K562 (cell line): ENCODE measurements at regions not wholly inside any gene's neighbourhood (a gene's known extent, or its start where the extent isn't known, plus 50 kb on each side); places are given as distances from the start of the nearest gene placed in this dataset.

ENCODE experiments used
- ATAC-seq: fragments of 200-7000 bp; cut with Tn5 transposase; 3 replicates; pipeline ENCODE4 v1.9.1; 2020; ENCODE audit warnings: moderate library complexity
- BruUV-seq: library from RNA; stranded (reverse); fragments of 400-500 nt; replicated peaks from 2 replicates; lab custom pipeline; 2021; lab: Mats Ljungman, UMichigan
- CTCF ChIA-PET: fragments of 300-600 bp; formaldehyde crosslinking; extraction: SDS; loops from one replicate; lab custom pipeline; 2021; ENCODE audit warnings: low intra/inter-chr PET ratio; lab: Yijun Ruan, JAX
- POLR2A ChIA-PET: fragments of 300-600, 350-650 bp; sonication (Branson Sonifier 250); formaldehyde crosslinking; extraction: SDS; loops from one replicate; lab custom pipeline; 2021; ENCODE audit warnings: antibody characterized with exemption, inconsistent platforms; lab: Yijun Ruan, JAX
- DNase-seq, 4 experiments: peaks; one replicate each; pipeline versions ENCODE4 v3.0.0 to v3.0.0-alpha.2; 2011 to 2018; ENCODE audit warnings: low spot score in 3 of 4, mixed read lengths in 3 of 4; ENCODE audit errors: extremely low read depth in 1 of 4
- FAIRE-seq: peaks from 2 replicates; lab custom pipeline; 2011; peaks lifted over from hg19 to GRCh38; lab: Jason Lieb, UNC
- H2AFZ ChIP-seq: 2 replicates; pipeline ENCODE4 v1.6.0; 2011; ENCODE audit warnings: low read depth, low read length, control low read depth, inconsistent platforms
- H3K27ac ChIP-seq: fragments of 200-600 bp; 3 replicates; pipeline ENCODE4 v1.8.0; 2011; ENCODE audit warnings: low read depth, mild to moderate bottlenecking, control low read depth, inconsistent platforms, low read length, moderate library complexity, mixed read lengths; ENCODE audit errors: extremely low read depth
- H3K27me3 ChIP-seq, 2 experiments: fragments of 300-600 bp in 1 of 2; 2 replicates in 1 of 2; 3 replicates in 1 of 2; pipeline versions ENCODE4 v1.6.0 to v1.8.0; 2011; ENCODE audit warnings: inconsistent platforms in 2 of 2, low read length in 2 of 2, mild to moderate bottlenecking in 1 of 2, mixed read lengths in 1 of 2, moderate library complexity in 1 of 2; ENCODE audit not compliant: control insufficient read depth in 2 of 2, insufficient read depth in 2 of 2
- H3K36me3 ChIP-seq: fragments of 300-600 bp; 3 replicates; pipeline ENCODE4 v1.8.0; 2011; ENCODE audit warnings: mild to moderate bottlenecking, low read length, inconsistent platforms; ENCODE audit not compliant: control insufficient read depth, insufficient read depth
- H3K4me1 ChIP-seq, 2 experiments: fragments of 200-600 bp in 1 of 2; replicated peaks in 1 of 2; 2 replicates in 1 of 2; 3 replicates in 1 of 2; pipeline versions ENCODE4 v1.5.1 to v1.8.0; 2011; ENCODE audit warnings: inconsistent platforms in 2 of 2, low read length in 2 of 2, mild to moderate bottlenecking in 1 of 2, mixed read lengths in 1 of 2, moderate library complexity in 1 of 2; ENCODE audit not compliant: control insufficient read depth in 2 of 2, insufficient read depth in 2 of 2
- H3K4me2 ChIP-seq: 2 replicates; pipeline ENCODE4 v1.6.1; 2011; ENCODE audit warnings: low read length, control low read depth, inconsistent platforms, mixed read lengths; ENCODE audit not compliant: insufficient read depth
- H3K4me3 ChIP-seq: fragments of 200-600 bp; sonication (generic), shearing (Covaris generic); 2 replicates; pipeline ENCODE4 v1.5.1; 2016; ENCODE audit warnings: control low read depth, inconsistent platforms
- H3K79me2 ChIP-seq: fragments of 200-600 bp; 3 replicates; pipeline ENCODE4 v1.8.0; 2011; ENCODE audit warnings: low read length, inconsistent platforms; ENCODE audit not compliant: control insufficient read depth, insufficient read depth
- H3K9ac ChIP-seq, 2 experiments: 2 replicates each; pipeline versions ENCODE4 v1.6.0 to v1.6.1; 2011; ENCODE audit warnings: low read depth in 2 of 2, low read length in 2 of 2, control low read depth in 1 of 2, inconsistent platforms in 1 of 2, mild to moderate bottlenecking in 1 of 2, mixed read lengths in 1 of 2; ENCODE audit not compliant: insufficient read depth in 1 of 2
- H3K9me1 ChIP-seq: one replicate; pipeline ENCODE4 v1.6.0; 2011; ENCODE audit warnings: inconsistent platforms, mild to moderate bottlenecking, low read length, moderate library complexity; ENCODE audit not compliant: control insufficient read depth, insufficient read depth
- H3K9me3 ChIP-seq: replicated peaks from 2 replicates; pipeline ENCODE4 v1.5.1; 2011; ENCODE audit warnings: low read depth, low read length, inconsistent platforms; ENCODE audit not compliant: control insufficient read depth, insufficient read depth
- H4K20me1 ChIP-seq: replicated peaks from 2 replicates; pipeline ENCODE4 v1.6.1; 2011; ENCODE audit warnings: low read length, inconsistent platforms, mixed read lengths; ENCODE audit not compliant: control insufficient read depth, insufficient read depth
- CSDE1 ChIP-seq, 2 experiments: fragments of 450-650 bp; IDR thresholded peaks; 2 replicates each; pipeline ENCODE4 v1.6.1; 2016; ENCODE audit warnings: mild to moderate bottlenecking in 1 of 2
- HDAC8 ChIP-seq: fragments of 450-650 bp; IDR thresholded peaks from 2 replicates; pipeline ENCODE4 v1.6.1; 2016; ENCODE audit warnings: mild to moderate bottlenecking, missing genetic modification characterization, moderate library complexity, missing compliant biosample characterization
- KDM1A ChIP-seq, 2 experiments: fragments of 450-650 bp; IDR thresholded peaks; 2 replicates each; pipeline ENCODE4 v1.6.1; 2016; ENCODE audit warnings: mild to moderate bottlenecking in 2 of 2
- KDM4B ChIP-seq, 2 experiments: fragments of 450-650 bp in 1 of 2; sonication (generic) in 1 of 2; IDR thresholded peaks; 2 replicates each; pipeline ENCODE4 v1.6.1; 2016 to 2017; ENCODE audit warnings: borderline replicate concordance in 2 of 2, antibody characterized with exemption in 1 of 2, low read depth in 1 of 2, mild to moderate bottlenecking in 1 of 2
- MEF2A ChIP-seq: IDR thresholded peaks from 2 replicates; pipeline ENCODE4 v1.6.1; 2011; ENCODE audit warnings: low read depth, mild to moderate bottlenecking, low read length, moderate library complexity; ENCODE audit not compliant: control insufficient read depth
- POLR2B ChIP-seq: fragments of 450-650 bp; IDR thresholded peaks from 2 replicates; pipeline ENCODE4 v1.6.1; 2018; ENCODE audit warnings: low read depth; ENCODE audit not compliant: partially characterized antibody
- SMARCB1 ChIP-seq: IDR thresholded peaks from 2 replicates; pipeline ENCODE4 v1.6.1; 2011; ENCODE audit warnings: improper control_type of control experiment, low read depth; ENCODE audit not compliant: insufficient read length
- TAF9B ChIP-seq: fragments of 450-650 bp; IDR thresholded peaks from 2 replicates; pipeline ENCODE4 v1.6.1; 2018; ENCODE audit warnings: mild to moderate bottlenecking; ENCODE audit not compliant: partially characterized antibody
- TEAD1 ChIP-seq, 2 experiments: fragments of 450-650 bp in 1 of 2; sonication (generic) in 1 of 2; formaldehyde crosslinking; IDR thresholded peaks; 2 replicates each; pipeline versions ENCODE4 v1.4.0 to v1.8.0; 2020 to 2022; ENCODE audit warnings: mild to moderate bottlenecking in 2 of 2, missing genetic modification reagents in 1 of 2
- YBX1 ChIP-seq: fragments of 450-650 bp; IDR thresholded peaks from 2 replicates; pipeline ENCODE4 v1.7.1; 2016; ENCODE audit warnings: mild to moderate bottlenecking
- WGBS: fragments of 100-300 bp; shearing (Covaris generic); methylation state at CpG from one replicate; pipeline ENCODE4 v1.1.6; 2016; ENCODE audit warnings: low coverage, mixed read lengths; ENCODE audit not compliant: insufficient coverage; ENCODE audit errors: missing lambda C conversion rate; 5-methylcytosine and 5-hydroxymethylcytosine counted together
- in situ Hi-C: fragments of 300-500 bp; cut with MboI; formaldehyde crosslinking; loops from 4 replicates; pipeline ENCODE4 v1.15.0; 2018; ENCODE audit warnings: inconsistent platforms, mixed read lengths
- intact Hi-C: fragments of 100-400 bp; cut with micrococcal nuclease; formaldehyde crosslinking; loops from 2 replicates; pipeline ENCODE4 v1.14.2; 2022

GRCh38 chr17:53932386-53932785 is 109.7 kb downstream of the KIF2B start:
- BruUV-seq = no TSS peak
- H2AFZ ChIP-seq = no peak overlapping the region
- no peaks in the 10 kb centered on the region for H4K20me1 ChIP-seq
- ATAC-seq (no peak), FAIRE-seq (no peak), DNase-seq (no peak)
- H3K79me2 ChIP-seq = no peaks in the 10 kb centered on the region
- no peak overlapping the region for H3K4me2 ChIP-seq
- no peaks in the 10 kb centered on the region for H3K36me3 ChIP-seq
- H3K9me1 ChIP-seq = no peaks in the 10 kb centered on the region
- intact Hi-C loops (no loop called here), in situ Hi-C loops (no loop called here)
- no peak for TF ChIP-seq SMARCB1
- no peak for TF ChIP-seq YBX1
- TF ChIP-seq POLR2B = no peak
- no peak for TF ChIP-seq CSDE1 (IDR thresholded peaks at IDR 0.05)
- no peak for TF ChIP-seq KDM4B (IDR thresholded peaks at IDR 0.05; ENCODE audit: borderline replicate concordance in 2 of 2, low read depth in 1 of 2)
- no peak for TF ChIP-seq MEF2A
- TF ChIP-seq TEAD1 (CRISPR knock-in tag; IDR thresholded peaks at IDR 0.05) = no peak
- TF ChIP-seq KDM1A (IDR thresholded peaks at IDR 0.05) = no peak
- TF ChIP-seq HDAC8 = no peak
- TF ChIP-seq TAF9B = no peak
- POLR2A ChIA-PET = no interaction called here
- H3K27ac ChIP-seq = no peak overlapping the region
- H3K4me1 ChIP-seq = no peaks in the 10 kb centered on the region
- no peaks in the 10 kb centered on the region for H3K27me3 ChIP-seq
- WGBS = 0% methylated on average over 2 of the region's 2 CpGs
- H3K9me3 ChIP-seq = no peaks in the 10 kb centered on the region
- CTCF ChIA-PET = no interaction called here
- H3K9ac ChIP-seq = no peak overlapping the region
- no peak overlapping the region for H3K4me3 ChIP-seq
